GM13976 (cell line): ENCODE measurements at regions not wholly inside any gene's neighbourhood (a gene's known extent, or its start where the extent isn't known, plus 50 kb on each side); places are given as distances from the start of the nearest gene placed in this dataset.

Source experiments
- DNase-seq: peaks from one replicate; pipeline ENCODE4 v3.0.0; 2012; ENCODE audit warnings: low spot score
- in situ Hi-C: fragments of 300-500 bp; cut with MboI; formaldehyde crosslinking; loops from one replicate; pipeline ENCODE4 v1.12.0; 2022; ENCODE audit warnings: low sequenced_read_pairs, mixed read lengths, inconsistent platforms; ENCODE audit not compliant: unreplicated experiment
- TF ChIP-seq, protein P1 (sequence below): IDR thresholded peaks from 2 replicates; pipeline ENCODE4 v1.5.1; 2012; ENCODE audit warnings: borderline replicate concordance, mild to moderate bottlenecking; ENCODE audit not compliant: insufficient read depth; ENCODE audit errors: extremely low read depth, missing control alignments, control extremely low read depth

DNA sequence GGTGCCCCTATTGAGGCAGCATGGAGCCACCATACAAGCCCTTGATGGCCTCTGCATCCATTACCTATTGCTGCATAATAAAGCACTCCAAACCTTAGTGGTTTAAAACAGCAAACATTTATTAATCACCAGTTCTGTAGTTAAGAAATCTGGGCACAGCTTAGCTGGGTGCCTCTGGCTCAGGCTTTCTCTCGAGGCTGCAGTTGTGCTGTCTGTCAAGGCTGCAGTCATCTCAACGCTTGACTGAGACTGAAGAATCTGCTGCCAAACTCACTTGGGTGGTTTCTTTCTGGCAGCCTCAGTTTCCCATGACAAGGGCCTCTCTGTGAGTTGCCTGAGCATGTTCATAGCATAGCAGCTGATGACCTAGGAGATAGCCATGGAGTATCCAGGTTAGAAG, 207.4 kb upstream of the LRFN2 start:
- in situ Hi-C loops: no loop called here
- TF ChIP-seq, protein P1, sequence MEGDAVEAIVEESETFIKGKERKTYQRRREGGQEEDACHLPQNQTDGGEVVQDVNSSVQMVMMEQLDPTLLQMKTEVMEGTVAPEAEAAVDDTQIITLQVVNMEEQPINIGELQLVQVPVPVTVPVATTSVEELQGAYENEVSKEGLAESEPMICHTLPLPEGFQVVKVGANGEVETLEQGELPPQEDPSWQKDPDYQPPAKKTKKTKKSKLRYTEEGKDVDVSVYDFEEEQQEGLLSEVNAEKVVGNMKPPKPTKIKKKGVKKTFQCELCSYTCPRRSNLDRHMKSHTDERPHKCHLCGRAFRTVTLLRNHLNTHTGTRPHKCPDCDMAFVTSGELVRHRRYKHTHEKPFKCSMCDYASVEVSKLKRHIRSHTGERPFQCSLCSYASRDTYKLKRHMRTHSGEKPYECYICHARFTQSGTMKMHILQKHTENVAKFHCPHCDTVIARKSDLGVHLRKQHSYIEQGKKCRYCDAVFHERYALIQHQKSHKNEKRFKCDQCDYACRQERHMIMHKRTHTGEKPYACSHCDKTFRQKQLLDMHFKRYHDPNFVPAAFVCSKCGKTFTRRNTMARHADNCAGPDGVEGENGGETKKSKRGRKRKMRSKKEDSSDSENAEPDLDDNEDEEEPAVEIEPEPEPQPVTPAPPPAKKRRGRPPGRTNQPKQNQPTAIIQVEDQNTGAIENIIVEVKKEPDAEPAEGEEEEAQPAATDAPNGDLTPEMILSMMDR: no peak
- no peak for DNase-seq

DNA sequence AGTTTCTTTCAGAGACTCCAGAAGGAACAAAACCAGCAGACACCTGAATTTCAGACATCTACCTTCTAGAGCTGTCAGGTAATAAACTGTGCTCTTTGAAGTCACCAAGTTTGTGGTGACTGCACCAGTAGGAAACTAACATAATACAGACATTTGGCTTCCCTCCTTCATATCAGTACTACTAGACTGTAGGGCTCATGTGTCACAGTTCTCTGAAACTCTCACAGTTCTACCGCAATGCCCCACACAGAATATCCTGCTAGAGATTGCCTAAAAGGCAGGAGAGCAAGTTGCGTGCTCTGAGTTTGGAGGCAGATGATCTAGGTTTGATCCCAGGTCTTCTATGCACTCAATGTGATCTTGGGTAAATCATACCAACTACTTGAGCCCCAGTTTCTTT, 205.0 kb upstream of the LRFN2 start:
- DNase-seq: no peak
- TF ChIP-seq, protein P1: no peak
- in situ Hi-C loops: no loop called here

DNA sequence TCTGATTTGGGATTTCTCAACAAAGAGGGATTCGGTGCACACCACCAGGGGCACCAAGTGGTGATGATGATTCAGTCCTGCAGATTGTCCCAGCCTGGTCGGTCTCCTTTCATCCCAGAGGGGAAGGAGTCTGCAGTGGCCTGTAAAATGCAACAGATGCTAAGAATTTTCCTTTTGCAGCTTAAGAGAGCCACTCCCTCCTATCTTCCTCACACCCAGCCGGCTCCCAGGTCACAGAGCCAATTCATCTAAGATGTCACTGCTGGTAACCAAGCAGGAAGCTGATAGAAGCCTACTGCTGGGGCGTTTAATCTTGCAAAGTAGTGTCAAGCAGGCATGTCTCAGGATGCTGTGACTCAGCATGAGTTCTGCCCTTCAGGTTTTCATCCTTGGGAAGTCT, 203.8 kb upstream of the LRFN2 start:
- TF ChIP-seq, protein P1: no peak
- in situ Hi-C loops: no loop called here
- no peak for DNase-seq

DNA sequence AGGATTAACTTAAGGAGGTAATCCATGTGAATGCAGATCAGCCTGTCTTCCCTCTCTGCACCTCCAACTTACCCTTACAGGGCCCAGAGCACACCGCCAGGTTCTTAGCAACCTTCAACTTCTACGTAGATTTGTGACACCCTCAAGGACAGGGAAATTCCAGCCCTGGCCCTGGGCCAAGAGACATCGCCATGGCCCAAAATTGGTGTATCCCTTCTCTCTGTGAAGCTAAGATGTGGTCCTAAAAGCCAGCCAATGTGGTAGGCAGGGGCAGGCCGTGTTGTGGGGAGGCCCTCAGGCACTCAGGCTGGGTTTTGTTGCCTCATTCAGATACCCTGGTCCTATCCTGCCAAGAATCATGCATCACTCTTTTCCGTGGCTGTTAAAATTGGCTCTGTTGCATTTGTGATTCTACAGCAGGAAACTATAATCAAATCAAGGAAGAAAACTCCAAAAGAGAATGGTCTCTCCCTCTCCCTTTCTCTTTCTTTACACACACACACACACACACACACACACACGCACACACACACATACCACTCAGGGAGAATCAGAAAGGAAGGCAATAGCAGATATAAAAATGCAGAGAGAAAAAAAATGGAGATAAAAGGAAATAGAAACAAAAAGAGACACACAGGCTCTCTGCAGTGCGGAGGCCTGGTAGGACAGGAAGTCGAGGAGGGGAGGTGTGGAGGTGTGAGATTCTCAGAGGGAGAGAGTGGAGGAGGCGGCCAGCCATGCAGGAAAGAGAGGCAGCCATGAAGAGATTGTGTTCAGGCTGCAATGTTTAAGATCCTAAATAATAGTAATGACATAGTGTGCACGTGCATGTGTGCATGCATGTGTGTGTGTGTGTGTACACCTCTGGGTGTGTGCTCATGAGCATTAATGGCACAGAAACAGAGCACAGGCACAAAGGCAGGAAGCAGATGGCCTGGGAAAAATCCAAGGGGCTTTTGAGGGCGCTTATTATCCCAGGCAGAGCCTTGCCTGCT, 201.8 kb upstream of the LRFN2 start:
- TF ChIP-seq, protein P1: no peak
- DNase-seq: peak; percentile 37
- in situ Hi-C loops: no loop called here

DNA sequence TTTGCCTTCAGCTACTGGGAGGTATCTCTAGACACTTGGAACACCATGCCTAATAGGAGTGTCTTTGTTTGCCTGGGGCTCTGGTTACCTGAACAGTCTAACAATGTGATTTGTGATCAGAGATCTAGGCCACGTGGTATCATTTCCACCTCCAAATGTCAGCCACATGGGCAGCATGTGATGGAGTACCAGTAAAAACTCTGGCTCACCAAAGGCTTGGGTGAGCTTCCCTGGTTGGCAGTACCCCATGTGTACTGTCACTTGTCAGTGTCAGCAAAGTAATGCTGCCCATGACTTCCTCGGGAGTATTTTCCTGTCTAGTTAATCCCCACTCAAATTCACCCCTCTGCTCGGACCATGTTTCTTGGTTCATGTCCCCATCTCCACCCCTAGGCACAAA, 195.2 kb upstream of the LRFN2 start:
- TF ChIP-seq, protein P1: no peak
- DNase-seq: no peak
- in situ Hi-C loops: no loop called here

DNA sequence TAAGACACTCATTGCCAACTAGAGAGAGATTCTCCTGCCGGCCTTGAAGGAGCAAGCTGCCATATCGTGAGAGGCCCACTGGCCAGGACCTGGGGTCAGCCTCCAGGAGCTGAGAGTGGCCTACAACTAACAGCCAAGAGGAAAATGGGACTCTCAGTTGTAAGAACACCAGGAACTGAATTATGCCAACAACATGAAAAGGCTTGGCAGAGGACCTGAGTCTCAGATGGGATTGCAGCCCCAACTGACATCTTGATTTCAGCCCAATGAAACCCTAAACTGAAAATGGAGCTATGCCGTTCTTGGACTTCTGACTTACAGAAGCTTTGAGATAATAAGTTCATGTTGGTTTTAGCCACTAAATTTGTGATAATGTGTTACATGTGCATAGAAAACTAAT, 193.5 kb upstream of the LRFN2 start:
- in situ Hi-C loops: no loop called here
- TF ChIP-seq, protein P1: no peak
- no peak for DNase-seq

DNA sequence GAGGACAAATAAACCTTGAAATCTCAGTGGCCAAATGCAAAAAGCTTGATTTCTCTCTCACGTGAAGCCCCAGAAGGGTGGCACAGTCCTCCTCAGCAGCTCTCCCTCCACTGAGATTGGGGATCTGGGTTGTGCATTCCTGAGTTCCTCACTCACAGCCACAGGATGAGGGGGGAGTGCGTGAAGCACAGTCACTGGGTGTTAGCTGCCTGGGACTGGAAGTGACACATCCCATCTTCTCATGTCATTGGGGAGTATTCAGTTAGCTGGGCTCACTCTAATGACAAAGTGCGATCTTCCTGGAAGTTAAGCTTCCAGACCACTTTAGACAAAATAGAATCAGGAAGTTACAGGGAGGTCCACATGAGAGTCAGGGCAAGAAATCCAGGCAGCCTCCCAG, 192.2 kb upstream of the LRFN2 start:
- TF ChIP-seq, protein P1: no peak
- DNase-seq: no peak
- in situ Hi-C loops: no loop called here
